ENCODE measurements at regions not wholly inside any gene's neighbourhood (a gene's known extent, or its start where the extent isn't known, plus 50 kb on each side); places are given as distances from the start of the nearest gene placed in this dataset.

DNA sequence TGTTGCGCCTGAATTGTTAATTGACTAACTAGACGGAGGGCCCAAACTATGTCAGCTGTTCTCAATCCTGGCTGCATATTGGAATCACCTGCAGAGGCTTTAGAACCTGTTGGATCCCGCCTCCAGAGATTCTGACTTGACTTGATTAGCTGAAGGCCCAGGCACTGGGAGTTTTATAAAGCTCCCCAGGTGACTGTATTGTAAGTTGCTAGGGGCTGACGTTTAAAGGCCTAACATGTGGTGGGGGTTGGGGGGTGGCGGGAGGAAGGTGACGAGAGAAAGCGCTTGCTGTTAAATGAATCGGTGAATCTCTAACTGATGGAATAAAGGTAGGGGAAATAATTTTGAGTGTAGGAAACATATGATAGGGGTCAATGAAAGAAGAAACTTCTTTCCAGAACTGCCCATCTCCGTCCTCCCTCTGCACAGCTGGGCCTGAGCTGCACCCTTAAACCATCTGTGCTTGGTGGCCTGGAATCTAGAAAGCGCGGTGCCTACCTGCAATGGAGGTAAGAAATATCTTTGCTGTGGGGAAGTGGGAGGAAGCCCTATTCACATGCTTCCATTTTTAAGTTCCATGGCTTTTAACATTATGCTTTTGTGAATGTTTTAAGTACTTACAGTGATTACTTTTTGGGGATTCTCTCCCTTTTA, 225.0 kb upstream of the FAM3C start:
- Histone ChIP-seq H3K27ac (ENCODE audit: low read depth in 2 of 2, low read length in 2 of 2) (no peak overlapping the region), H3K9ac (ENCODE audit: low read length in 3 of 3) (no peak overlapping the region), H3K4me3 (ENCODE audit: low read length in 3 of 3) (no peak overlapping the region), H3K27me3 (ENCODE audit: control insufficient read depth, insufficient read depth, low read length) (no peaks in the 10 kb centered on the region), H3K9me3 (ENCODE audit: control insufficient read depth in 2 of 3, insufficient read depth in 1 of 3, low read length in 3 of 3) (no peaks in the 10 kb centered on the region), H3K36me3 (ENCODE audit: control insufficient read depth in 2 of 3, insufficient read depth in 3 of 3, low read length in 3 of 3) (no peaks in the 10 kb centered on the region), H3K4me1 (ENCODE audit: control insufficient read depth in 2 of 3, insufficient read depth in 2 of 3, low read depth in 1 of 3, low read length in 3 of 3) (no peaks in the 10 kb centered on the region)
- DNase-seq (no peak), FAIRE-seq (no peak)
- intact Hi-C loops (cut with DNase I) = no loop called here
- no peak for TF ChIP-seq CTCF (IDR thresholded peaks at IDR 0.05; ENCODE audit: borderline replicate concordance, extremely low read depth, insufficient read depth)

DNA sequence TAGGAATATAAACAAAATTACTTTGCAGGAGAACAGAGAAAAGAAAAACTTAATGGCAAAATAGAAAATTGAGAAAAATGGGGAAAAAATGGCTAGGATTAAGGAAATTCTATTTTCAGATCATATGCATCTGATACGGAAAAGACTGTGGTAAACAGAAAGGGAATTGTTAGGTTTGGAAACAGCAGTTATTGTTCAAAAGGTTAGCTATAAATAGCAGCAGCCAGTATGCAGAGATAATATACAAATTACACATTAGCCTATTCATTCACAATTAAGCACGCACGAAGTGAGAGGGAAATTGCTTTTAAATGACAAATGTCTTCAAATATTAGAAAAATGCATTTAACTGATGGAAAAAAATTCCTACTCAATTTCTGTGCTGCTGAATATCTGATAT, 224.1 kb upstream of the FAM3C start:
- DNase-seq (no peak), FAIRE-seq (no peak)
- H3K36me3 ChIP-seq (ENCODE audit: control insufficient read depth in 2 of 3, insufficient read depth in 3 of 3, low read length in 3 of 3) = no peaks in the 10 kb centered on the region
- no peak overlapping the region for H3K4me3 ChIP-seq (ENCODE audit: low read length in 3 of 3)
- H3K27ac ChIP-seq (ENCODE audit: low read depth in 2 of 2, low read length in 2 of 2) = no peak overlapping the region
- no peaks in the 10 kb centered on the region for H3K9me3 ChIP-seq (ENCODE audit: control insufficient read depth in 2 of 3, insufficient read depth in 1 of 3, low read length in 3 of 3)
- no peaks in the 10 kb centered on the region for H3K4me1 ChIP-seq (ENCODE audit: control insufficient read depth in 2 of 3, insufficient read depth in 2 of 3, low read depth in 1 of 3, low read length in 3 of 3)
- intact Hi-C loops (cut with DNase I) = no loop called here
- no peaks in the 10 kb centered on the region for H3K27me3 ChIP-seq (ENCODE audit: control insufficient read depth, insufficient read depth, low read length)
- no peak overlapping the region for H3K9ac ChIP-seq (ENCODE audit: low read length in 3 of 3)
- no peak for TF ChIP-seq CTCF (IDR thresholded peaks at IDR 0.05; ENCODE audit: borderline replicate concordance, extremely low read depth, insufficient read depth)

DNA sequence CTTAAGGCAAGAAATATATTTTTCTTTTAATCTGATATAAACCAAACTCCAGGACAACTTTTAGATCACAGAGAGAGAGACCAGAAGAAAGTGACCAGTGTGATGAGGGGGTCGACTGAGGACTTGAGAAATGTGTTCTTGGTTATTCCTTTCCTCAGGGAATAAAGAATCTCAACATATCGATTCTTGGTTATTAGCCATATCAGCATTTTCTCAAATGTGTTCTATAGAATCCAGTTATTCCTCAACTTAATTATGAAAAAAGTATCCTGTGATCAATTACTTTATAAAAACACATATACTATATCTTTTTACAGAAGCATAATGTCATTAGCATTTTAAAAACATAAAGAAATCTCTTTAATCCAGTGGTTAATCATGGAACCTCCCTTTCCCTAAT, 222.1 kb upstream of the FAM3C start:
- H3K9ac ChIP-seq (ENCODE audit: low read length in 3 of 3) = no peak overlapping the region
- intact Hi-C loops (cut with DNase I) = no loop called here
- H3K27ac ChIP-seq (ENCODE audit: low read depth in 2 of 2, low read length in 2 of 2) = no peak overlapping the region
- no peaks in the 10 kb centered on the region for H3K36me3 ChIP-seq (ENCODE audit: control insufficient read depth in 2 of 3, insufficient read depth in 3 of 3, low read length in 3 of 3)
- H3K4me1 ChIP-seq (ENCODE audit: control insufficient read depth in 2 of 3, insufficient read depth in 2 of 3, low read depth in 1 of 3, low read length in 3 of 3) = no peaks in the 10 kb centered on the region
- no peak for TF ChIP-seq CTCF (IDR thresholded peaks at IDR 0.05; ENCODE audit: borderline replicate concordance, extremely low read depth, insufficient read depth)
- H3K4me3 ChIP-seq (ENCODE audit: low read length in 3 of 3) = no peak overlapping the region
- no peaks in the 10 kb centered on the region for H3K27me3 ChIP-seq (ENCODE audit: control insufficient read depth, insufficient read depth, low read length)
- no peaks in the 10 kb centered on the region for H3K9me3 ChIP-seq (ENCODE audit: control insufficient read depth in 2 of 3, insufficient read depth in 1 of 3, low read length in 3 of 3)
- FAIRE-seq (no peak), DNase-seq (no peak)

GRCh38 chr7:121610243-121610642, 214.1 kb upstream of the FAM3C start:
- H3K4me3 ChIP-seq (ENCODE audit: low read length in 3 of 3) = no peak overlapping the region
- H3K9ac ChIP-seq (ENCODE audit: low read length in 3 of 3) = no peak overlapping the region
- H3K36me3 ChIP-seq (ENCODE audit: control insufficient read depth in 2 of 3, insufficient read depth in 3 of 3, low read length in 3 of 3) = no peaks in the 10 kb centered on the region
- FAIRE-seq (no peak), DNase-seq (no peak)
- H3K4me1 ChIP-seq (ENCODE audit: control insufficient read depth in 2 of 3, insufficient read depth in 2 of 3, low read depth in 1 of 3, low read length in 3 of 3) = no peaks in the 10 kb centered on the region
- H3K27me3 ChIP-seq (ENCODE audit: control insufficient read depth, insufficient read depth, low read length) = no peaks in the 10 kb centered on the region
- intact Hi-C loops (cut with DNase I) = no loop called here
- H3K27ac ChIP-seq (ENCODE audit: low read depth in 2 of 2, low read length in 2 of 2) = no peak overlapping the region
- TF ChIP-seq CTCF (IDR thresholded peaks at IDR 0.05; ENCODE audit: borderline replicate concordance, extremely low read depth, insufficient read depth) = no peak
- H3K9me3 ChIP-seq (ENCODE audit: control insufficient read depth in 2 of 3, insufficient read depth in 1 of 3, low read length in 3 of 3) = no peaks in the 10 kb centered on the region
